GM18951 (cell line): ENCODE measurements at regions not wholly inside any gene's neighbourhood (a gene's known extent, or its start where the extent isn't known, plus 50 kb on each side); places are given as distances from the start of the nearest gene placed in this dataset.

Experiments used
- POLR2A ChIP-seq: IDR thresholded peaks from 4 replicates; pipeline ENCODE4 v1.6.1; 2011; ENCODE audit warnings: mild to moderate bottlenecking; ENCODE audit not compliant: insufficient read length, insufficient read depth; ENCODE audit errors: extremely low read depth
- in situ Hi-C: fragments of 300-500 bp; cut with MboI; formaldehyde crosslinking; loops from one replicate; pipeline ENCODE4 v1.12.0; 2022; ENCODE audit warnings: low sequenced_read_pairs, mixed read lengths, inconsistent platforms; ENCODE audit not compliant: unreplicated experiment

GRCh38 chr6:8905757-8906156 is 470.4 kb upstream of the SLC35B3 start:
- TF ChIP-seq POLR2A = no peak
- in situ Hi-C loops = no loop called here

GRCh38 chr6:8904754-8905153 is 469.4 kb upstream of the SLC35B3 start:
- in situ Hi-C loops = no loop called here
- TF ChIP-seq POLR2A = no peak

GRCh38 chr6:8900056-8900455 is 464.7 kb upstream of the SLC35B3 start:
- TF ChIP-seq POLR2A = no peak
- in situ Hi-C loops = no loop called here

- TF ChIP-seq POLR2A = no peak
- in situ Hi-C loops = no loop called here
Observed at GRCh38 chr6:8889514-8889913, 454.2 kb upstream of the SLC35B3 start.

GRCh38 chr6:8888468-8888867 is 453.1 kb upstream of the SLC35B3 start:
- in situ Hi-C loops = no loop called here
- TF ChIP-seq POLR2A = no peak

- in situ Hi-C loops = no loop called here
- no peak for TF ChIP-seq POLR2A
Observed at GRCh38 chr6:8881663-8882062, 446.3 kb upstream of the SLC35B3 start.

- no peak for TF ChIP-seq POLR2A
- in situ Hi-C loops = no loop called here
Observed at GRCh38 chr6:8879334-8879733, 444.0 kb upstream of the SLC35B3 start.

- in situ Hi-C loops = no loop called here
- TF ChIP-seq POLR2A = no peak
Observed at GRCh38 chr6:8875986-8876385, 440.6 kb upstream of the SLC35B3 start.

- in situ Hi-C loops = no loop called here
- no peak for TF ChIP-seq POLR2A
Observed at GRCh38 chr6:8872589-8872988, 437.2 kb upstream of the SLC35B3 start.

GRCh38 chr6:8865451-8865850 is 430.1 kb upstream of the SLC35B3 start:
- TF ChIP-seq POLR2A = no peak
- in situ Hi-C loops = no loop called here

GRCh38 chr6:8860671-8861070 is 425.3 kb upstream of the SLC35B3 start:
- in situ Hi-C loops = no loop called here
- TF ChIP-seq POLR2A = no peak

GRCh38 chr6:8859501-8859900 is 424.2 kb upstream of the SLC35B3 start:
- no peak for TF ChIP-seq POLR2A
- in situ Hi-C loops = no loop called here

- in situ Hi-C loops = no loop called here
Observed at GRCh38 chr6:8858854-8859331, 423.5 kb upstream of the SLC35B3 start.

GRCh38 chr6:8857160-8857559 is 421.8 kb upstream of the SLC35B3 start:
- TF ChIP-seq POLR2A = no peak
- in situ Hi-C loops = no loop called here

More at GRCh38 chr6:8858854-8859331, 423.5 kb upstream of the SLC35B3 start:
- TF ChIP-seq POLR2A = no peak

- no peak for TF ChIP-seq POLR2A
- in situ Hi-C loops = no loop called here
Observed at GRCh38 chr6:8855411-8855810, 420.1 kb upstream of the SLC35B3 start.
